DND-41 (cell line): ENCODE measurements at regions not wholly inside any gene's neighbourhood (a gene's known extent, or its start where the extent isn't known, plus 50 kb on each side); places are given as distances from the start of the nearest gene placed in this dataset.

Experiments
- ATAC-seq: fragments of 200-7000 bp; cut with Tn5 transposase; 3 replicates; pipeline ENCODE4 v1.9.1; 2021; ENCODE audit warnings: low read depth; ENCODE audit not compliant: insufficient read depth
- DNase-seq: peaks from one replicate; pipeline ENCODE4 v3.0.0-alpha.2; 2020
- H2AFZ ChIP-seq: 2 replicates; pipeline ENCODE4 v1.6.0; 2012; ENCODE audit warnings: low read depth, low read length
- H3K27ac ChIP-seq: 2 replicates; pipeline ENCODE4 v1.5.1; 2012; ENCODE audit warnings: low read length, inconsistent platforms
- H3K27me3 ChIP-seq: fragments of 200-600 bp; sonication (generic); 2 replicates; pipeline ENCODE4 v1.6.0; 2012; ENCODE audit warnings: low read length, mild to moderate bottlenecking, inconsistent platforms; ENCODE audit not compliant: insufficient read depth, poor library complexity
- H3K36me3 ChIP-seq: 2 replicates; pipeline ENCODE4 v1.5.1; 2012; ENCODE audit warnings: low read length, inconsistent platforms; ENCODE audit not compliant: insufficient read depth
- H3K4me1 ChIP-seq: 2 replicates; pipeline ENCODE4 v1.5.1; 2012; ENCODE audit warnings: mild to moderate bottlenecking, low read length; ENCODE audit not compliant: insufficient read depth
- H3K4me2 ChIP-seq: 2 replicates; pipeline ENCODE4 v1.6.0; 2012; ENCODE audit warnings: mild to moderate bottlenecking, moderate library complexity, low read length, inconsistent platforms; ENCODE audit not compliant: insufficient read depth
- H3K4me3 ChIP-seq, 2 experiments: fragments of 200-600 bp in 1 of 2; shearing (Covaris generic) in 1 of 2; 2 replicates each; pipeline ENCODE4 v1.5.1; 2012 to 2016; ENCODE audit warnings: inconsistent platforms in 2 of 2, low read length in 2 of 2, mild to moderate bottlenecking in 2 of 2, low read depth in 1 of 2, moderate library complexity in 1 of 2
- H3K79me2 ChIP-seq: 2 replicates; pipeline ENCODE4 v1.6.0; 2012; ENCODE audit warnings: low read length, inconsistent platforms; ENCODE audit not compliant: insufficient read depth
- H3K9ac ChIP-seq: 2 replicates; pipeline ENCODE4 v1.6.0; 2012; ENCODE audit warnings: low read depth, mild to moderate bottlenecking, inconsistent platforms, low read length, moderate library complexity
- H3K9me3 ChIP-seq: 2 replicates; pipeline ENCODE4 v1.5.1; 2012; ENCODE audit warnings: low read length, moderate library complexity, mild to moderate bottlenecking, inconsistent platforms; ENCODE audit not compliant: insufficient read depth, severe bottlenecking
- H4K20me1 ChIP-seq: 2 replicates; pipeline ENCODE4 v1.6.0; 2012; ENCODE audit warnings: low read length; ENCODE audit not compliant: insufficient read depth
- EZH2 ChIP-seq: IDR thresholded peaks from 3 replicates; pipeline ENCODE4 v1.6.1; 2012; ENCODE audit warnings: borderline replicate concordance, low read depth, mild to moderate bottlenecking, moderate library complexity, low read length, inconsistent platforms; ENCODE audit not compliant: severe bottlenecking
- TF ChIP-seq, protein P1 (sequence below): IDR thresholded peaks from 2 replicates; pipeline ENCODE4 v1.5.1; 2012; ENCODE audit warnings: borderline replicate concordance, low read length, moderate library complexity, mild to moderate bottlenecking; ENCODE audit not compliant: poor library complexity, severe bottlenecking; ENCODE audit errors: extremely low read depth

DNA sequence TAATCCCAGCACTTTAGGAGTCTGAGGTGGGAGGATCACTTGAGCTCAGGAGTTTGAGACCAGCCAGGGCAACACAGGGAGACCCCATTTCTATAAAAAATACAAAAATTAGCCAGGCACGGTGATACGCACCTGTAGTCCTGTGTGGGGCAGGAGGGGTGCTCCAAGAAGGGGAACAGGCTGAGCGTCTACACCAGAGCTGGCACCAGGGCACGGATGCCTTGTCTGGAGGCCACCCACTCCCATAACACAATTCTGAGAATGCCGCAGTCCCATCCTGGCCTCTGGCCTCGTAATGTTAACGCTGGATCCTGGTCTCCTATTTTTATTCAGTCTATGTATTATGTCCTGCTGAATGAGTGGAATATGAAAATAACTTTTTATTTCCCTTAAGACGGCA, 161.3 kb downstream of the WSCD1 start:
- H3K4me2 ChIP-seq, result no peak overlapping the region
- TF ChIP-seq, protein P1, sequence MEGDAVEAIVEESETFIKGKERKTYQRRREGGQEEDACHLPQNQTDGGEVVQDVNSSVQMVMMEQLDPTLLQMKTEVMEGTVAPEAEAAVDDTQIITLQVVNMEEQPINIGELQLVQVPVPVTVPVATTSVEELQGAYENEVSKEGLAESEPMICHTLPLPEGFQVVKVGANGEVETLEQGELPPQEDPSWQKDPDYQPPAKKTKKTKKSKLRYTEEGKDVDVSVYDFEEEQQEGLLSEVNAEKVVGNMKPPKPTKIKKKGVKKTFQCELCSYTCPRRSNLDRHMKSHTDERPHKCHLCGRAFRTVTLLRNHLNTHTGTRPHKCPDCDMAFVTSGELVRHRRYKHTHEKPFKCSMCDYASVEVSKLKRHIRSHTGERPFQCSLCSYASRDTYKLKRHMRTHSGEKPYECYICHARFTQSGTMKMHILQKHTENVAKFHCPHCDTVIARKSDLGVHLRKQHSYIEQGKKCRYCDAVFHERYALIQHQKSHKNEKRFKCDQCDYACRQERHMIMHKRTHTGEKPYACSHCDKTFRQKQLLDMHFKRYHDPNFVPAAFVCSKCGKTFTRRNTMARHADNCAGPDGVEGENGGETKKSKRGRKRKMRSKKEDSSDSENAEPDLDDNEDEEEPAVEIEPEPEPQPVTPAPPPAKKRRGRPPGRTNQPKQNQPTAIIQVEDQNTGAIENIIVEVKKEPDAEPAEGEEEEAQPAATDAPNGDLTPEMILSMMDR, result no peak
- TF ChIP-seq EZH2, result no peak

DNA sequence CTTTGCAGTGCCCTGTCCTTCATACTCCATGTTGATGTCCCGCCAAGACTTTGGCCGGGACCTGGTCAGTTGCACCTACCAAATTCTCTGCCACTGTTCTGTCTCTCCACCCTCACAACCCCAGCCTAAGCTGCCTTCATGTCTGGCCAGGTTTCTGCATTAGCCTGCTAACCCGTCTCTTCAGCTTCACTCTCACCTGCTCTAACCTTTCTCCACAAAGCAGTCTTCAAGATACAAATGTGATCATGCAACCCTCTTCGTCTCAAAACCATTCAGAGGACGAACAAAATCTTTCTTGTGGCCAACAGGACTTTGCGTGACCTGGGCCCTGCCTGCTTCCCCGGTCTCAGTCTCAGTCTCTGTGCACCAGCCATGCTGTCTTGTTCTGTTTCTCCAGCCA, 148.2 kb downstream of the WSCD1 start:
- H3K4me2 ChIP-seq, result no peak overlapping the region
- no peak overlapping the region for H3K27ac ChIP-seq
- no peak overlapping the region for H2AFZ ChIP-seq
- no peaks in the 10 kb centered on the region for H3K36me3 ChIP-seq
- H3K9ac ChIP-seq, result no peak overlapping the region
- no peak for DNase-seq
- peaks cover 9% of the 10 kb centered on the region for H3K9me3 ChIP-seq
- TF ChIP-seq EZH2, result no peak
- TF ChIP-seq, protein P1, result no peak
- no peak for ATAC-seq
- peaks cover 3% of the 10 kb centered on the region; the same call in 1 of the 2 replicates for H3K4me1 ChIP-seq
- H3K79me2 ChIP-seq, result no peaks in the 10 kb centered on the region
- H4K20me1 ChIP-seq, result no peaks in the 10 kb centered on the region; the same call in 1 of the 2 replicates
- no peak overlapping the region for H3K4me3 ChIP-seq
- H3K27me3 ChIP-seq, result no peaks in the 10 kb centered on the region

More for the DNA sequence above, 161.3 kb downstream of the WSCD1 start:
- Histone ChIP-seq H3K4me1 (no peaks in the 10 kb centered on the region), H3K36me3 (no peaks in the 10 kb centered on the region), H3K9ac (no peak overlapping the region), H3K27me3 (no peaks in the 10 kb centered on the region), H3K79me2 (no peaks in the 10 kb centered on the region), H3K4me3 (no peak overlapping the region), H2AFZ (no peak overlapping the region), H4K20me1 (0 out of 2 replicates have a peak, but pooled peaks cover 5% of the 10 kb centered on the region), H3K9me3 (no peaks in the 10 kb centered on the region), H3K27ac (no peak overlapping the region)
- ATAC-seq (no peak), DNase-seq (no peak)

DNA sequence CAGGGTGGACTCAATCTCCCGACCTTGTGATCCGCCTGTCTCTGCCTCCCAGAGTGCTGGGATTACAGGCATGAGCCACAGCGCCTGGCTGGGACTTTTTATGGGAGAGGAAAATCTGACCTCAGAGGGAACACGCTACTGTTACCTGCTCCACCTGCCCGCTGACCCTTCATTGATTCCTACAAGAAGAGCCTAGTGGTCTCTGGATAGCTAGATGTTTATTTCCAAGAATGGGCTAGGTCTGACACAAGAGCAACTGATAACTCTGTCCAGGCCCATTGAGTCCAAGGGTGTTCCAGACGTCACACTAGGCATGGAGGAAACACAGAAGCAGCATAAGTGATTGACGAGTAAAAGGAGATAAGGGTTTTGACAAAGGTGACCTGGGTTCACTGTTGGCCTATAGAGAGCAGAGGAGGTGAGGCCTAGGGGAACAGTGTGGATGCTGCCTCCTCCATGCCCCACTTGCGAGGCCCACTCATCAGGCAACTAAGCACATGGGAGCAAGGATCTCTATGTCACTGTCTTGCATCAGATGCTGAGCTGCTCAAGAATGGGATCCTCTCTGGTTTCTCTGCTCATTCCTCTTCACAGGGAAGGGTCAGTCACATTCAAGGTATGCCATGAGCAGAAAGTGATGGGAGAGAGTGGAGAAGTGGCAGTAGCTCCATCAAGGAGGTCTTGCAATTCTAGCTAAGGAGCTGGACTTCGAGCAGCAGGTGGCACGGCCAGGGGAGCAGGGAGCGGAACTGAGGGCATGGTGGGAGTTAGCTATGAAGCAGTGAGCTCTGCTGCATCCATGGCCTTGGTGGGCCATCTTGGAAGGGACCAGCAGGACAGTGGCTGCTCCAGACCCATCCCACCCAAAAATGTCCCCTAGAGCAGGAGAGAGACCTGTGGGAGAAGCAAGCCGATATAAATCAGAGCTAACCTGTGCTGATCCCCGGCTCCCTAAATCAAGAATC, 145.2 kb downstream of the WSCD1 start:
- no peaks in the 10 kb centered on the region for H3K27me3 ChIP-seq
- no peaks in the 10 kb centered on the region for H3K4me1 ChIP-seq
- H4K20me1 ChIP-seq, result no peaks in the 10 kb centered on the region; the same call in 1 of the 2 replicates
- no peak overlapping the region for H3K4me2 ChIP-seq
- H3K9me3 ChIP-seq, result no peaks in the 10 kb centered on the region
- DNase-seq, result no peak
- TF ChIP-seq, protein P1, result no peak
- TF ChIP-seq EZH2, result no peak
- no peak overlapping the region for H3K4me3 ChIP-seq
- H3K79me2 ChIP-seq, result no peaks in the 10 kb centered on the region
- no peak for ATAC-seq
- no peaks in the 10 kb centered on the region for H3K36me3 ChIP-seq
- no peak overlapping the region for H3K9ac ChIP-seq
- H2AFZ ChIP-seq, result no peak overlapping the region
- H3K27ac ChIP-seq, result no peak overlapping the region
